ENCODE measurements at regions not wholly inside any gene's neighbourhood (a gene's known extent, or its start where the extent isn't known, plus 50 kb on each side); places are given as distances from the start of the nearest gene placed in this dataset.

- TF ChIP-seq CTCF (IDR thresholded peaks at IDR 0.05; ENCODE audit: low read depth, low read length): no peak
- no peak for TF ChIP-seq EZH2phosphoT487 (IDR thresholded peaks at IDR 0.05; ENCODE audit: low read depth)
Measured at GRCh38 chr5:15168358-15168757, 296.8 kb upstream of the ANKH start.

All from OCI-LY3 (cell line).